IPS-18a (cell line): ENCODE measurements at regions not wholly inside any gene's neighbourhood (a gene's known extent, or its start where the extent isn't known, plus 50 kb on each side); places are given as distances from the start of the nearest gene placed in this dataset.
A peak's percentile ranks its signal among the peaks of the same experiment; 100 is the strongest.

ENCODE experiments used
- H3K27ac ChIP-seq: one replicate; pipeline ENCODE4 v1.5.1; 2013; ENCODE audit warnings: low read length
- H3K27me3 ChIP-seq: one replicate; pipeline ENCODE4 v1.6.1; 2013; ENCODE audit warnings: mild to moderate bottlenecking, low read length; ENCODE audit not compliant: control insufficient read depth, insufficient read depth
- H3K36me3 ChIP-seq: one replicate; pipeline ENCODE4 v1.6.1; 2013; ENCODE audit warnings: low read depth, low read length; ENCODE audit not compliant: control insufficient read depth
- H3K4me1 ChIP-seq: one replicate; pipeline ENCODE4 v1.6.1; 2013; ENCODE audit warnings: low read depth, low read length; ENCODE audit not compliant: control insufficient read depth
- H3K4me3 ChIP-seq: one replicate; pipeline ENCODE4 v1.5.1; 2013; ENCODE audit warnings: low read length
- H3K9ac ChIP-seq: one replicate; pipeline ENCODE4 v1.6.1; 2013; ENCODE audit warnings: mild to moderate bottlenecking, low read length, moderate library complexity
- H3K9me3 ChIP-seq: one replicate; pipeline ENCODE4 v1.6.1; 2013; ENCODE audit warnings: low read depth, low read length; ENCODE audit not compliant: control insufficient read depth

GRCh38 chr12:58384196-58384595, 442.8 kb downstream of the ATP23 start:
- Histone ChIP-seq H3K4me3 (no peak overlapping the region), H3K36me3 (no peaks in the 10 kb centered on the region), H3K27me3 (no peaks in the 10 kb centered on the region), H3K9me3 (no peaks in the 10 kb centered on the region), H3K9ac (no peak overlapping the region), H3K4me1 (no peaks in the 10 kb centered on the region), H3K27ac (no peak overlapping the region)

GRCh38 chr12:58386136-58386535, 444.8 kb downstream of the ATP23 start:
- H3K27me3 ChIP-seq, result no peaks in the 10 kb centered on the region
- H3K4me1 ChIP-seq, result no peaks in the 10 kb centered on the region
- H3K36me3 ChIP-seq, result no peaks in the 10 kb centered on the region
- H3K9ac ChIP-seq, result no peak overlapping the region
- H3K4me3 ChIP-seq, result no peak overlapping the region
- no peak overlapping the region for H3K27ac ChIP-seq
- no peaks in the 10 kb centered on the region for H3K9me3 ChIP-seq

- H3K9ac ChIP-seq, result no peak overlapping the region
- no peaks in the 10 kb centered on the region for H3K4me1 ChIP-seq
- H3K27ac ChIP-seq, result no peak overlapping the region
- H3K4me3 ChIP-seq, result no peak overlapping the region
- no peaks in the 10 kb centered on the region for H3K36me3 ChIP-seq
- H3K9me3 ChIP-seq, result no peaks in the 10 kb centered on the region
- no peaks in the 10 kb centered on the region for H3K27me3 ChIP-seq
Observed at GRCh38 chr12:58387199-58387598, 445.8 kb downstream of the ATP23 start.

GRCh38 chr12:58388261-58388660, 446.9 kb downstream of the ATP23 start:
- Histone ChIP-seq H3K27ac (no peak overlapping the region), H3K36me3 (no peaks in the 10 kb centered on the region), H3K4me3 (no peak overlapping the region), H3K9me3 (no peaks in the 10 kb centered on the region), H3K4me1 (no peaks in the 10 kb centered on the region), H3K9ac (no peak overlapping the region), H3K27me3 (no peaks in the 10 kb centered on the region)

GRCh38 chr12:58393152-58393551, 451.8 kb downstream of the ATP23 start:
- Histone ChIP-seq H3K9ac (no peak overlapping the region), H3K4me3 (no peak overlapping the region), H3K27ac (no peak overlapping the region), H3K27me3 (no peaks in the 10 kb centered on the region), H3K4me1 (no peaks in the 10 kb centered on the region), H3K9me3 (no peaks in the 10 kb centered on the region), H3K36me3 (no peaks in the 10 kb centered on the region)

- H3K27ac ChIP-seq, result no peak overlapping the region
- no peaks in the 10 kb centered on the region for H3K27me3 ChIP-seq
- H3K9me3 ChIP-seq, result no peaks in the 10 kb centered on the region
- H3K36me3 ChIP-seq, result no peaks in the 10 kb centered on the region
- H3K4me1 ChIP-seq, result no peaks in the 10 kb centered on the region
- H3K4me3 ChIP-seq, result no peak overlapping the region
- no peak overlapping the region for H3K9ac ChIP-seq
Observed at GRCh38 chr12:58395056-58395455, 453.7 kb downstream of the ATP23 start.

- no peaks in the 10 kb centered on the region for H3K27me3 ChIP-seq
- H3K27ac ChIP-seq, result no peak overlapping the region
- no peak overlapping the region for H3K9ac ChIP-seq
- H3K4me3 ChIP-seq, result no peak overlapping the region
- no peaks in the 10 kb centered on the region for H3K4me1 ChIP-seq
- H3K9me3 ChIP-seq, result no peaks in the 10 kb centered on the region
- H3K36me3 ChIP-seq, result no peaks in the 10 kb centered on the region
Observed at GRCh38 chr12:58395470-58395869, 454.1 kb downstream of the ATP23 start.

- H3K9me3 ChIP-seq, result no peaks in the 10 kb centered on the region
- no peak overlapping the region for H3K9ac ChIP-seq
- H3K27me3 ChIP-seq, result no peaks in the 10 kb centered on the region
- no peaks in the 10 kb centered on the region for H3K36me3 ChIP-seq
- no peaks in the 10 kb centered on the region for H3K4me1 ChIP-seq
- H3K4me3 ChIP-seq, result no peak overlapping the region
- no peak overlapping the region for H3K27ac ChIP-seq
Observed at GRCh38 chr12:58396239-58396638, 454.9 kb downstream of the ATP23 start.

GRCh38 chr12:58405363-58405762, 464.0 kb downstream of the ATP23 start:
- Histone ChIP-seq H3K4me3 (peak overlapping the region; percentile 6), H3K27me3 (no peaks in the 10 kb centered on the region), H3K9ac (no peak overlapping the region), H3K27ac (no peak overlapping the region), H3K4me1 (peaks cover 14% of the 10 kb centered on the region), H3K36me3 (no peaks in the 10 kb centered on the region), H3K9me3 (no peaks in the 10 kb centered on the region)

- Histone ChIP-seq H3K4me1 (peaks cover 14% of the 10 kb centered on the region), H3K9me3 (no peaks in the 10 kb centered on the region), H3K27ac (no peak overlapping the region), H3K9ac (no peak overlapping the region), H3K36me3 (no peaks in the 10 kb centered on the region), H3K27me3 (no peaks in the 10 kb centered on the region), H3K4me3 (no peak overlapping the region)
Observed at GRCh38 chr12:58408516-58408915, 467.1 kb downstream of the ATP23 start.

- Histone ChIP-seq H3K4me3 (no peak overlapping the region), H3K27ac (no peak overlapping the region), H3K27me3 (no peaks in the 10 kb centered on the region), H3K9me3 (no peaks in the 10 kb centered on the region), H3K36me3 (no peaks in the 10 kb centered on the region), H3K9ac (no peak overlapping the region), H3K4me1 (peaks cover 17% of the 10 kb centered on the region)
Observed at GRCh38 chr12:58412461-58413060, 471.2 kb downstream of the ATP23 start.

GRCh38 chr12:58413794-58414193, 472.4 kb downstream of the ATP23 start:
- Histone ChIP-seq H3K4me1 (peaks cover 17% of the 10 kb centered on the region), H3K27me3 (no peaks in the 10 kb centered on the region), H3K9ac (no peak overlapping the region), H3K4me3 (no peak overlapping the region), H3K27ac (no peak overlapping the region), H3K36me3 (no peaks in the 10 kb centered on the region), H3K9me3 (no peaks in the 10 kb centered on the region)
